HEK293T (cell line): ENCODE measurements at regions not wholly inside any gene's neighbourhood (a gene's known extent, or its start where the extent isn't known, plus 50 kb on each side); places are given as distances from the start of the nearest gene placed in this dataset.

ENCODE experiments used
- ELF4 ChIP-seq: fragments of 450-650 bp; IDR thresholded peaks from 2 replicates; pipeline ENCODE4 v1.6.1; 2017; ENCODE audit warnings: antibody characterized with exemption
- FOXA1 ChIP-seq: fragments of 450-650 bp; IDR thresholded peaks from 2 replicates; pipeline ENCODE4 v1.6.1; 2016; ENCODE audit warnings: mild to moderate bottlenecking
- FOXK2 ChIP-seq: fragments of 450-650 bp; IDR thresholded peaks from 2 replicates; pipeline ENCODE4 v1.6.1; 2016; ENCODE audit warnings: mild to moderate bottlenecking
- FOXM1 ChIP-seq: fragments of 450-650 bp; IDR thresholded peaks from 2 replicates; pipeline ENCODE4 v1.6.1; 2017; ENCODE audit warnings: mild to moderate bottlenecking, borderline replicate concordance

DNA sequence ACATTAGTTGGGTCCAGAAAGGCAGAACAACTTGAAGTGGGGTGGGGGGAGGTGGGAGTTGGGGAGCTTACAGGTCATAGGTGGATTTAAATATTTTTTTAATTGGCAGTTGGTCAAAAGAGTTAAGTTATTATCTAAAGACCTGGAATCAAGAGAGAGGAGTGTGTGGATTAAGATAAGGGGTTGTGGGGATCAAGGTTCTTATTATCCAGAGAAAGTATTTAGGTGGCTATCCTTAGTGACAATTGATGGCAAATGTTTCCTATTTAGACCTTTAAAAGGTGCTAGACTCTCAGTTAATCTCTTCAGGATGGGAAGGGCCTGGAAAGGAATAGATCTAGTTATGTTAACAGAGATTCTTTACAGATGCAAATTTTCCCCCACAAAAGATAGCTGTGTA lies 120.7 kb upstream of the OR9Q1 start:
- no peak for TF ChIP-seq FOXA1
- no peak for TF ChIP-seq ELF4
- no peak for TF ChIP-seq FOXM1
- TF ChIP-seq FOXK2, result no peak
